ENCODE measurements at regions not wholly inside any gene's neighbourhood (a gene's known extent, or its start where the extent isn't known, plus 50 kb on each side); places are given as distances from the start of the nearest gene placed in this dataset.

- TF ChIP-seq CTCF (IDR thresholded peaks at IDR 0.05) (no peak), POLR2A (IDR thresholded peaks at IDR 0.05) (no peak)
Measured at GRCh38 chr22:44630826-44631225, 71.2 kb upstream of the PRR5 start.

Measured in testis (tissue), 2 donors.